ENCODE measurements at regions not wholly inside any gene's neighbourhood (a gene's known extent, or its start where the extent isn't known, plus 50 kb on each side); places are given as distances from the start of the nearest gene placed in this dataset.

GRCh38 chr3:43181202-43181821 is 75.4 kb upstream of the POMGNT2 start:
- Histone ChIP-seq H3K4me1 (ENCODE audit: control insufficient read depth in 3 of 3, insufficient read depth in 2 of 3, low read depth in 1 of 3, low read length in 2 of 3) (peaks cover 14 to 43% (median 20%) of the 10 kb centered on the region in 3 donors), H3K27ac (ENCODE audit: low read depth in 1 of 3, low read length in 2 of 3) (peak overlapping the region; percentile 82 to 93 (median 89)), H3K9me3 (ENCODE audit: control insufficient read depth in 2 of 2, insufficient read depth in 1 of 2, low read depth in 1 of 2, low read length in 1 of 2) (no peaks in the 10 kb centered on the region), H3K4me3 (ENCODE audit: low read depth in 1 of 3, low read length in 3 of 3) (no peak overlapping the region), H3K36me3 (ENCODE audit: control insufficient read depth in 3 of 3, insufficient read depth in 2 of 3, low read depth in 1 of 3, low read length in 3 of 3) (no peaks in the 10 kb centered on the region), H3K27me3 (ENCODE audit: control insufficient read depth in 3 of 3, insufficient read depth in 3 of 3, low read length in 3 of 3) (no peaks in the 10 kb centered on the region)
- 11 to 48% (median 22%) methylated on average over 13 of the region's 13 CpGs for WGBS, 3 donors
- DNase-seq (peak; percentile 56 to 95), FAIRE-seq (no peak)

DNA sequence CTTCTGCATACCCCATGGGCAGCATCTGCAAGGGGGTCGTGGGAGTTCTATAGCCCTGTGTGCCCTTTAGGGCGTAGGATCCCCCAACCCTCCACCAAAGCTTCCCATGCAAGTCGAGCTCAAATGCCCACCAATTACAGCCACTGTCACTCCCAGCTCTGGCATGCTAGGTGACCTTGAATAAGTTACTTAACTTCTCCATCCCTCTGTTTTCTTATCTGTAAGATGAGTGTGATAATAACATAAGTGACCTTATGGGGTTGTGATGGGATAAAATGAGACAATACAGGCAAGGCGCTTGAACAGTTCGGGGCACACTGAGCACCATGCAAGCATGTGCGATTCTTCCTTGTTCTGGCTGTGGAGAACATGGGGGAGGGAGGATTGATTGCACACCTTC is 74.8 kb upstream of the POMGNT2 start:
- DNase-seq (no peak), FAIRE-seq (no peak)
- Histone ChIP-seq H3K36me3 (ENCODE audit: control insufficient read depth in 3 of 3, insufficient read depth in 2 of 3, low read depth in 1 of 3, low read length in 3 of 3) (no peaks in the 10 kb centered on the region), H3K27me3 (ENCODE audit: control insufficient read depth in 3 of 3, insufficient read depth in 3 of 3, low read length in 3 of 3) (no peaks in the 10 kb centered on the region), H3K4me1 (ENCODE audit: control insufficient read depth in 3 of 3, insufficient read depth in 2 of 3, low read depth in 1 of 3, low read length in 2 of 3) (peaks cover 14 to 46% (median 20%) of the 10 kb centered on the region in 3 donors), H3K9me3 (ENCODE audit: control insufficient read depth in 2 of 2, insufficient read depth in 1 of 2, low read depth in 1 of 2, low read length in 1 of 2) (no peaks in the 10 kb centered on the region), H3K27ac (ENCODE audit: low read depth in 1 of 3, low read length in 2 of 3) (peak overlapping the region; percentile 82 to 93 (median 89)), H3K4me3 (ENCODE audit: low read depth in 1 of 3, low read length in 3 of 3) (no peak overlapping the region)
- whole genome bisulfite sequencing, 3 donors: 42 to 63% (median 44%) methylated on average over 6 of the region's 6 CpGs

DNA sequence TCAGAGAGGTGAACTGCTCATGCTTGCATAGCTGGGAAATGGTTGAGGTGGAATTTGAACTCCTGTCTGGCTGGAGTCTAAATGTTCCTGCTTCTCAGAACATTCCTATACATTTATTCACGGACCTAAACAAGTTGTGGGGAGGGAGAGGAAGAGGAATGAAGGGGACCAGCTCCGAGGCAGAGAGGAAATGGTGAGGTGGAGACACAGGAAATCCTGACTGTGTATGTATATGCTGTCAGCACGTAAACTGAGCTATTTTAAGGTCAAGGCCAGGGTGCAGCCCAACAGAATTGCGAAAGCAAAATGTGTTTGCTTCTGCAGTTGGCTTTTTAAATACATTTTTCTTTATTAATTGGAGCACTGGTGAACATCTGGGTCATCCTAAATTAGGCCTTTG is 74.1 kb upstream of the POMGNT2 start:
- no peaks in the 10 kb centered on the region for H3K36me3 ChIP-seq (ENCODE audit: control insufficient read depth in 3 of 3, insufficient read depth in 2 of 3, low read depth in 1 of 3, low read length in 3 of 3)
- no peaks in the 10 kb centered on the region for H3K27me3 ChIP-seq (ENCODE audit: control insufficient read depth in 3 of 3, insufficient read depth in 3 of 3, low read length in 3 of 3)
- H3K9me3 ChIP-seq (ENCODE audit: control insufficient read depth in 2 of 2, insufficient read depth in 1 of 2, low read depth in 1 of 2, low read length in 1 of 2): no peaks in the 10 kb centered on the region
- H3K4me3 ChIP-seq (ENCODE audit: low read depth in 1 of 3, low read length in 3 of 3): no peak overlapping the region
- peak; percentile 74 to 78 for DNase-seq
- peaks cover 14 to 46% (median 20%) of the 10 kb centered on the region in 3 donors for H3K4me1 ChIP-seq (ENCODE audit: control insufficient read depth in 3 of 3, insufficient read depth in 2 of 3, low read depth in 1 of 3, low read length in 2 of 3)
- H3K27ac ChIP-seq (ENCODE audit: low read depth in 1 of 3, low read length in 2 of 3): peak overlapping the region; percentile 82 to 93 (median 89)
- 13 to 17% (median 13%) methylated on average over 4 of the region's 4 CpGs for WGBS, 3 donors
- no peak for FAIRE-seq

- H3K36me3 ChIP-seq (ENCODE audit: control insufficient read depth in 3 of 3, insufficient read depth in 2 of 3, low read depth in 1 of 3, low read length in 3 of 3): no peaks in the 10 kb centered on the region
- peak overlapping the region; percentile 90 to 93 (median 93) for H3K27ac ChIP-seq (ENCODE audit: low read depth in 1 of 3, low read length in 2 of 3)
- H3K27me3 ChIP-seq (ENCODE audit: control insufficient read depth in 3 of 3, insufficient read depth in 3 of 3, low read length in 3 of 3): no peaks in the 10 kb centered on the region
- WGBS, 3 donors: 10 to 58% (median 37%) methylated on average over 10 of the region's 10 CpGs
- peaks cover 0 to 5% of the 10 kb centered on the region in 2 donors for H3K9me3 ChIP-seq (ENCODE audit: control insufficient read depth in 2 of 2, insufficient read depth in 1 of 2, low read depth in 1 of 2, low read length in 1 of 2)
- H3K4me3 ChIP-seq (ENCODE audit: low read depth in 1 of 3, low read length in 3 of 3): no peak overlapping the region
- peaks cover 14 to 46% (median 20%) of the 10 kb centered on the region in 3 donors for H3K4me1 ChIP-seq (ENCODE audit: control insufficient read depth in 3 of 3, insufficient read depth in 2 of 3, low read depth in 1 of 3, low read length in 2 of 3)
- peak; percentile 78 for FAIRE-seq
- peak; percentile 96 to 100 for DNase-seq
Observed at GRCh38 chr3:43178891-43179366, 73.0 kb upstream of the POMGNT2 start.

- WGBS, 3 donors: 91 to 95% (median 93%) methylated on average over 5 of the region's 5 CpGs
- no peaks in the 10 kb centered on the region for H3K27me3 ChIP-seq (ENCODE audit: control insufficient read depth in 3 of 3, insufficient read depth in 3 of 3, low read length in 3 of 3)
- peaks cover 2 to 14% of the 10 kb centered on the region in 2 donors for H3K9me3 ChIP-seq (ENCODE audit: control insufficient read depth in 2 of 2, insufficient read depth in 1 of 2, low read depth in 1 of 2, low read length in 1 of 2)
- no peak overlapping the region for H3K4me3 ChIP-seq (ENCODE audit: low read depth in 1 of 3, low read length in 3 of 3)
- FAIRE-seq (no peak), DNase-seq (no peak)
- peaks cover 14 to 46% (median 20%) of the 10 kb centered on the region in 3 donors for H3K4me1 ChIP-seq (ENCODE audit: control insufficient read depth in 3 of 3, insufficient read depth in 2 of 3, low read depth in 1 of 3, low read length in 2 of 3)
- H3K36me3 ChIP-seq (ENCODE audit: control insufficient read depth in 3 of 3, insufficient read depth in 2 of 3, low read depth in 1 of 3, low read length in 3 of 3): no peaks in the 10 kb centered on the region
- no peak overlapping the region for H3K27ac ChIP-seq (ENCODE audit: low read depth in 1 of 3, low read length in 2 of 3)
Observed at GRCh38 chr3:43177085-43177484, 71.2 kb upstream of the POMGNT2 start.

DNA sequence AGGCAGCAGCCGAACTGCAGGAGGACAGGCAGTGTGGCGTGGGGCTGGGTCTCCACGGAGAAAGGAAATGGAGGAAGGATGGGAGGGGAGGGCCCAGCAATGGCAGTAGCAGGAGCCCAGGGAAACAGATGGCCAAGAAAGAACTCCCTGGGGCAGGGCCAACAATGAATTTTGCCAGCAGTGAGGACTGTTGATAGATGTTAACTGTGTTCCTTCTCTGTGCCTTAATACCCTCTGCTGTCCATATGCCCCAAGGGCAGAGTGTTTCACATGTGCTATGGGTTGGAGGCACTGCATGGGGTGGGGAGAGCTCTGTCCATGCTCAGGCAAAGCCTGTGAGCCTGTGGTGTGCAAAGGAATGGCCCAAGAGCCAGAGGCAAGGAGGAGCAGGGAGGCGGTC is 70.8 kb upstream of the POMGNT2 start:
- Histone ChIP-seq H3K27ac (ENCODE audit: low read depth in 1 of 3, low read length in 2 of 3) (no peak overlapping the region), H3K27me3 (ENCODE audit: control insufficient read depth in 3 of 3, insufficient read depth in 3 of 3, low read length in 3 of 3) (no peaks in the 10 kb centered on the region), H3K4me3 (ENCODE audit: low read depth in 1 of 3, low read length in 3 of 3) (no peak overlapping the region), H3K9me3 (ENCODE audit: control insufficient read depth in 2 of 2, insufficient read depth in 1 of 2, low read depth in 1 of 2, low read length in 1 of 2) (peaks cover 2 to 14% of the 10 kb centered on the region in 2 donors), H3K4me1 (ENCODE audit: control insufficient read depth in 3 of 3, insufficient read depth in 2 of 3, low read depth in 1 of 3, low read length in 2 of 3) (peaks cover 14 to 44% (median 19%) of the 10 kb centered on the region in 3 donors), H3K36me3 (ENCODE audit: control insufficient read depth in 3 of 3, insufficient read depth in 2 of 3, low read depth in 1 of 3, low read length in 3 of 3) (no peaks in the 10 kb centered on the region)
- WGBS, 3 donors: 74 to 97% (median 78%) methylated on average over 4 of the region's 4 CpGs
- FAIRE-seq (no peak), DNase-seq (no peak)

DNA sequence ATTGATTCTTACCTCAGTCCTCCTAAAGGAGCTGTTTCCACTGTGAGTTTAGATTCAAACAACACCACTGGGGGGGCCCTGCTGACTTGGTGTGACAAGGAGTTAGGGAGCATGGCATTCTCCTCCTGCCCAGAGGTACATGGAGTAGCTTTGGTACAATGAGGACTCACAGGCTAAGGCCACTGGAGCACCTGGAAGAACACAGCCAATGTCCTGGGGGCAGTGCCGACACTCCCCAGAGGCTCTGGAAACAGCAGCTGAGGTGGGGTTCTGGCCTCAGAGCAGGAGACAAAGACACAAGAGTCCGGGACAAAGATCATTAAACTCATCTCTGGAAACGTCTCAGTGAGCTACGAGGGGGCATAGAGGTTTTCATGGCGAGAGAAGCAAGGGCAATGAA is 69.7 kb upstream of the POMGNT2 start:
- DNase-seq (no peak), FAIRE-seq (no peak)
- H3K4me3 ChIP-seq (ENCODE audit: low read depth in 1 of 3, low read length in 3 of 3): no peak overlapping the region
- H3K27ac ChIP-seq (ENCODE audit: low read depth in 1 of 3, low read length in 2 of 3): no peak overlapping the region
- H3K27me3 ChIP-seq (ENCODE audit: control insufficient read depth in 3 of 3, insufficient read depth in 3 of 3, low read length in 3 of 3): no peaks in the 10 kb centered on the region
- peaks cover 10 to 33% (median 12%) of the 10 kb centered on the region in 3 donors for H3K4me1 ChIP-seq (ENCODE audit: control insufficient read depth in 3 of 3, insufficient read depth in 2 of 3, low read depth in 1 of 3, low read length in 2 of 3)
- peaks cover 2 to 14% of the 10 kb centered on the region in 2 donors for H3K9me3 ChIP-seq (ENCODE audit: control insufficient read depth in 2 of 2, insufficient read depth in 1 of 2, low read depth in 1 of 2, low read length in 1 of 2)
- WGBS, 3 donors: 89 to 95% (median 92%) methylated on average over 5 of the region's 5 CpGs
- no peaks in the 10 kb centered on the region for H3K36me3 ChIP-seq (ENCODE audit: control insufficient read depth in 3 of 3, insufficient read depth in 2 of 3, low read depth in 1 of 3, low read length in 3 of 3)

DNA sequence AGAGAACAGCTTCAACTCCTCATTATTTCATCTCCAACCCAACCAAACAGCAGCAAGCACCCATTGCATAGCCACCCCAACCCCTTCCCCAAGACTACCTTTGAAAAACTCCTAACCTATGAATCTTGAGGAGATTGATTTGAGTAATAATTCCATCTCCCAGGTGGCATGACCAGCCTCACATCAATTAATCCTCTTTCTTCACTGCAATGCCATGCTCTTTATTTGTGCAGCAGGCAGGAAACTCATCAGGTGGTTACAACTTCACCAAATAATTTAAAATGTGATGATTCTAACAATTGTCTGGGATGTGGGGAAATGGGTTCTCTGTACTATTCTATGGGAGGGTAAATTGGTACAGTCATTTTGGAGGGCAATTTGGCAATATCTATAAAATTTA is 68.1 kb upstream of the POMGNT2 start:
- Histone ChIP-seq H3K9me3 (ENCODE audit: control insufficient read depth in 2 of 2, insufficient read depth in 1 of 2, low read depth in 1 of 2, low read length in 1 of 2) (peaks cover 2 to 14% of the 10 kb centered on the region in 2 donors), H3K4me1 (ENCODE audit: control insufficient read depth in 3 of 3, insufficient read depth in 2 of 3, low read depth in 1 of 3, low read length in 2 of 3) (peaks cover 2 to 18% (median 2%) of the 10 kb centered on the region in 3 donors), H3K27me3 (ENCODE audit: control insufficient read depth in 3 of 3, insufficient read depth in 3 of 3, low read length in 3 of 3) (no peaks in the 10 kb centered on the region), H3K4me3 (ENCODE audit: low read depth in 1 of 3, low read length in 3 of 3) (no peak overlapping the region), H3K27ac (ENCODE audit: low read depth in 1 of 3, low read length in 2 of 3) (no peak overlapping the region), H3K36me3 (ENCODE audit: control insufficient read depth in 3 of 3, insufficient read depth in 2 of 3, low read depth in 1 of 3, low read length in 3 of 3) (no peaks in the 10 kb centered on the region)
- DNase-seq (no peak), FAIRE-seq (no peak)

DNA sequence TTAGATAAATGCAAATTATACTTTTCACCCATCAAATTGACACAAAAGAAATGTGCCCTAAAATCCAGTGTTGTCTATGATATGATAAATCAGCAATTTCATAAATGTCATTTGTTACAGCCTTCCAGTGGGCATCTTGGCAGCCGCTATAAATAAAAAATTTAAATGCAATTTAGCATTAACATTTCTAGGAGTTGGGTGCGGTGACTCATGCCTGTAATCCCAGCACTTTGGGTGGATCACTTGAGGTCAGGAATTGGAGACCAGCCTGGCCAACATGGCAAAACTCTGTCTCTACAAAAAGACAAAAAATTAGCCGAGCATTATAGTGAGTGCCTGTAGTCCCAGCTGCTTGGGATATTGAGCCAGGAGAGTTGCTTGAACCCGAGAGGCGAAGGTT is 65.9 kb upstream of the POMGNT2 start:
- Histone ChIP-seq H3K36me3 (ENCODE audit: control insufficient read depth in 3 of 3, insufficient read depth in 2 of 3, low read depth in 1 of 3, low read length in 3 of 3) (no peaks in the 10 kb centered on the region), H3K27me3 (ENCODE audit: control insufficient read depth in 3 of 3, insufficient read depth in 3 of 3, low read length in 3 of 3) (no peaks in the 10 kb centered on the region), H3K27ac (ENCODE audit: low read depth in 1 of 3, low read length in 2 of 3) (no peak overlapping the region), H3K9me3 (ENCODE audit: control insufficient read depth in 2 of 2, insufficient read depth in 1 of 2, low read depth in 1 of 2, low read length in 1 of 2) (peaks cover 2 to 20% of the 10 kb centered on the region in 2 donors), H3K4me1 (ENCODE audit: control insufficient read depth in 3 of 3, insufficient read depth in 2 of 3, low read depth in 1 of 3, low read length in 2 of 3) (peaks cover 0 to 6% (median 0%) of the 10 kb centered on the region in 3 donors), H3K4me3 (ENCODE audit: low read depth in 1 of 3, low read length in 3 of 3) (no peak overlapping the region)
- FAIRE-seq (no peak), DNase-seq (no peak)
- WGBS, 3 donors: 90 to 95% (median 91%) methylated on average over 5 of the region's 5 CpGs

Data from small intestine (tissue), 7 donors.